NOMO-1 treated with dmso at 0.1 percent for 144 hours (cell line): ENCODE measurements at regions not wholly inside any gene's neighbourhood (a gene's known extent, or its start where the extent isn't known, plus 50 kb on each side); places are given as distances from the start of the nearest gene placed in this dataset.
"Not testable (repeated sequence)": the region's sequence is repeated elsewhere in the genome, so short reads cannot be mapped to it uniquely, and the experiment has no call there.

Experiments
- DNase-seq: peaks from one replicate; lab custom pipeline; 2025; ENCODE audit not compliant: unreplicated experiment; lab: John Stamatoyannopoulos, UW

DNA sequence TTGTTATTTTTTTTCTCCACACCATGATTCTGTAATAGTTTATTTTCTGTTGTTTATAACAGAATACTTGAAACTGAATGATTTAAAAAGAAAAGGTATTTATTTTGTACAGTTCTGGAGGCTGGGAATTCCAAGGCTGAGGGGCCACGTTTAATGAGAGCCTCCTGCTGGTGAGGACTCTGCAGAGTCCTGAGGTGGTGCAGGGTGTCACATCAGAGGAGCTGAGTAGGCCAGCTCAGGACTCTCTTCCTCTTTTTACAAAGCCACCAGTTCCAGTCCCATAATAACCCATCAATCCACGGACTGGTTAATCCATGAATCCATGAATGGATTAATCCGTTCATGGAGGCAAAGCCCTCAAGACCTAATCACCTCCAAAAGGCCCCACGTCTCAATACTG lies 71.6 kb downstream of the TFAP2A start:
- DNase-seq = no peak

DNA sequence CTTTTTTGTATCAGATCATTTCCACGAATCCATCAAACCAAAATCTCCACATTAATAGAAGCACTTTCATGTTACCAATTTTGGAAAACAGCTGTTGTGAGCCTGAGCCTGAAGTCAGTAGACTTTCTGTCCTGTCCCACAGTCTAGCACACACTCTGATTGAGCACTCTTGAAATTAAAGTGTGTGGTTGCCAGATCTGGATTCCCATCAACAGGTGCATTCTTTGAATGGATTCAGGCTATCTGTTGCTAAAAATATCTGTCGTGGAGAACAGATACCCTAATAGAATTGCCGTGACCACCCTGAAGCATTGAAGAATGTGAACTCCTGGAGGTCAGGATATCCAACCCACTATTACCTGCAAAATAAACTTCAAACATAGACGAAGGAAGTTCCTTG lies 73.3 kb downstream of the TFAP2A start:
- no peak for DNase-seq

DNA sequence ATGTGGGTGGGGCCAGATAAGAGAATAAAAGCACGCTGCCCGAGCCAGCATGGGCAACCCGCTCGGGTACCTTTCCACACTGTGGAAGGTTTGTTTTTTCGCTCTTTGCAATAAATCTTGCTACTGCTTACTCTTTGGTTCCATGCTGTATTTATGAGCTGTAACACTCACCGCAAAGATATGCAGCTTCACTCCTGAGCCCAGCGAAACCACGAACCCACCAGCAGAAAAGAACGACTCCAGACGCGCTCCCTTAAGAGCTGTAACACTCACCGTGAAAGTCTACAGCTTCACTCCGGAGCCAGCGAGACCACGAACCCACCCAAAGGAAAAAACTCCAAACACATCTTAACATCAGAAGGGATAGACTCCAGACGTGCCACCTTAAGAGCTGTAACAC lies 76.7 kb downstream of the TFAP2A start:
- no peak for DNase-seq

DNA sequence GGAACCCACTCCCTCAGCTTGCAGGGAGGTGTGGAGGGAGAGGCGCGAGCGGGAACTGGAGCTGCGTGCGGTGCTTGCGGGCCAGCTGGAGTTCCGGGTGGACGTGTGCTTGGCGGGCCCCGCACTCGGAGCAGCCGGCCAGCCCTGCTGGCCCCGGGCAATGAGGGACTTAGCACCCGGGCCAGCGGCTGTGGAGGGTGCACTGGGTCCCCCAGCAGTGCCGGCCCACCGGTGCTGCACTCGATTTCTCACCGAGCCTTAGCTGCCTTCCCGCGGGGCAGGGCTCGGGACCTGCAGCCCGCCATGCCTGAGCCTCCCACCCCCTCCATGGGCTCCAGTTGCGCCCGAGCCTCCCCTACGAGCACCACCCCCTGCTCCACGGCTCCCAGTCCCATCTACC lies 77.5 kb downstream of the TFAP2A start:
- DNase-seq = not testable (repeated sequence)

DNA sequence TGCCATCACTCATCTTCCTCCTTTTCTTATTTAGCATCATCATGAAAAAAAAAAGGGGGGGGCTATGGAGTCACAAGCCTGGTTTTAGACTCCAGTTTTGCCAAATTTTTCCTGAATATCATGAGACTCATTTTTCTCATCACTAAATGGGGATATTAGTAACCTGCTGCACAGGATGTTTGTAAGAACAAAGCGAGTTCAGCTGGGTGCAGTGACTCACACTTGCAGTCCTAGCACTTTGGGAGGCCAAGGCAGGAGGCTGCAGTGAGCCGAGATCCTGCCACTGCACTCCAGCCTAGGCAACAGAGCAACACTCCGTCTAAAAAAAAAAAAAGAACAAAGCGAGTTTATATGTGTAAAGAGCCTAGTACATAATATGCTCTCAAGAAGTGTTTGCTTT lies 82.8 kb downstream of the TFAP2A start:
- DNase-seq = no peak

DNA sequence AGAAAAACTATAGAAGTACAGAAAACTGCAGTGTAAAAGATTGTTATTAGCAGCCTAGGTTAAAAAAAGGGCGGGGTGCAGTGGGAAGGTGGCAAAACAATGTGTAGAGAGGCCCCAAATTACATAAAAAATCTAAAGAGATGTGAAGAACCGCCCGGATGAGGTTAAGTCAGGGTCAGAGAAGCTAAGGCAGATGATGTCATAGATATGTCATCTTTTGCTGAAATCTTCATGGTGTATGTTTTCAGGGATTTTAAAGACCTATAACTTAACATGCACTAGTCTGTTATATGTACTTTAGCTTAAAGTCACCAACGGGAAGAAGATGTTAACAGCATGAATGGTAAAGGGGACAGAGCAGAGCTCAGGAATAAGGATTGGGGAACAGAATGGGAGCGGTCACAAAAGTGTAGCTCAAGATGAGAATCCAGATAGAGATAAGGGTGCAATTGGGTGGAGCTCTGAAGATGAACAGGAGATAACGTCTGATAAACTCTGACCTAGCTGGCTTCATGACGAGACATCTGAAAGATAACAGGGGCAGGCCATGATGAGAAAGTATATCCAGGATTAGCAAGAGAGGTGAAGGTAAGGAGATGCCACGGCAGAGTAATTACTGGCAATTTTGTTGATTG lies 83.4 kb downstream of the TFAP2A start:
- DNase-seq = no peak

DNA sequence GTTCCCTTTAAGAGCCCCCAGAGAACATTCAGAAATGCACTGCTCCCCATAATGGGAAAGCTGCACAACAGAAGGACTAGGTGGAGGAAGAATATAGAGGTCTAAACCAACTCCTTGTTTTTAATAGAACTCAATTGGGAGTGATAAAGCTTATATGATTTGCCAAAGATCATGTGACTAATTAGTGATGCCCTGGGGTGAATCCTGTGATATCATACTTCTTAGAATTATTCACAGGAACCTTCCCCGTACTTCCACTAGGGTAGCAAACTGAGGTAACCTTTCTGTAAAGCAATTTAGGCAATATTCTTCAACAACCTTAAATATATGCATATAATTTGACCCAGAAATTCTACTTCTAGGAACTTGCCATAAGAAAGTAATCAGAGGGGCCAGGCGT lies 84.4 kb downstream of the TFAP2A start:
- no peak for DNase-seq

DNA sequence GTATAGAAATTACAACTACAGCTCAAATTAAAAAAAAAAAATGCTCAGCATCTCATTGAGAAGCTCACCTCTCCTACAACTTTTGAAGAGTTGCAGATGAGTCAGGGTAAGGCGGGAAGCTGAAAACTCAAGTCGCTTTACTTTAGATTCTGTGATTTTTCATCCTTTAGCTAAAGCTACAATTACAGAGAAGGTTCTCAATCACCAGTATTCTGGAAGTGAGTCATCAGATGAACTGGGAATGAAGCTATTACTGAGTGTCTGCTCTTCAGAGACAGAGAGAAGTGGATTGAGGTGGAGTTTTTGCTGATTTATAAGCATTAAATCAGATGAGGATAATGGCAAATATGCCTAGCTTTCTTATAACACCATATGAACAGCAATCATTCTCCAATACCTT lies 91.9 kb downstream of the TFAP2A start:
- no peak for DNase-seq

DNA sequence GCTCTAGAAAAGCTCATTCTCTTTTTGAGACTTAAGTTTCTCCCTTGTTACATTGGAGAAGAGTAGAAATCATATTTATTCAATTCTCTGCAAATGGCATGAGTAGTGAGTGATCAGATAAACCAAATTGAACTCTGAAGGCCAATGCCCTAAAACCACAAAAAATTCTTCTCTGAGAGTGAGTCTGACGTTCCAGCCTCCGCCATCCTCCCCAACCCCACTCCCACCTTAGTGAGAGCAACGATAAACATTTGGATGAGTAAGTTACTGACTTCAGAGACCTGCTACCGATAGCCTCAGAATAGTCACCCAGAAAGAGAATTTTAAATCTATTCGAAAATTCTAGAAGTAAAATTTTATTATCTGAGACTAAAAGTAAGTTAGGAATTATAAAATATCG lies 94.6 kb downstream of the TFAP2A start:
- DNase-seq = no peak

DNA sequence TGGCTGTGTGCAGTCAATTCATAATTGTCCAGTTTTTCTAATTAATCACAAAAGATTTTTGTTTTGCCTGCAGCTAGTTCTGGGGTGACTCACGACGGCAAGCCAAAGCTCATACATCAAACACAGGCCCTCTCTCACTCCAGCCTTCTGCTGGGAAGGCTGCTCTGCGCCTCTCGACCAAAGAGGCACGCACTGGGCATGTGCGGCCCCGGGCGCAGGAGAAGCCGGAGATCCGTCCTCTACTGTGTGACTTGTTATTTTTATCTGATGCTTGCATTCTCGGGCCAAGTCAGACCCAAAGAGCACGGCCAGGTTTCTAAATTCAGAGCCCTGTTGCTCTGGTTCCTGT lies 98.5 kb downstream of the TFAP2A start:
- no peak for DNase-seq

DNA sequence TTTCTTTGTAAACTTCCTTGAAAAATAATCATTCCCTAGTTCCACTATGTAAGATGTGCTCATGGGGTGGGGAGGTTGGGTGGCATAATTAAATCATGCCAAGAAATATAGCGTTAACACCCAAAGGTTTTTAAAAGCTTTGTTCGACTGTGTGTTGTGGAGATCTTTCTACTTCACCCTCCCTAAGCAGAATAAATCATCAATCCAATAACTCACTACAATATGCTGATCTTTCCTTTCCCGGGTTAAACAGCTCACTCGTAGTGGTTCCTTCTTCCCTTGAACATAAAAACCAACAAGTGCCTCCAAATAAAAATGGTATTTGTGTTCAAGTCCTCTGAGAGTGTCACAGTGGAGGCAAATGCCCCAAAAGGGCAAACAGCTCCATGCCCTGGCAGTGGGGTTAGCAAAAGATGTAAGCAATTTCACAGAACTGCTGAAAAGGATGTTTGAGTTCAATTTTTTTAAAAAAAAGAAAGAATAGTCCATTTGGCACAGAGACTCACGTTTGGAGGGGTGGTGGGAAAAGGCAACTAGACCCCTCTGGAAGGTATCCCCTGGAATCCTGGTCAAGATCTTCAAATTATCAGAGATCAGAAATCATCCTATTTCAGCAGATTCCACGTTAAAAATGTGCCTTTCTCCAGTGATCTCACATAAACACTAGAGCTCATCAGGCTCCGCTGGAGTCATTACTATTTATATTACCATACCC lies 99.1 kb downstream of the TFAP2A start:
- no peak for DNase-seq

DNA sequence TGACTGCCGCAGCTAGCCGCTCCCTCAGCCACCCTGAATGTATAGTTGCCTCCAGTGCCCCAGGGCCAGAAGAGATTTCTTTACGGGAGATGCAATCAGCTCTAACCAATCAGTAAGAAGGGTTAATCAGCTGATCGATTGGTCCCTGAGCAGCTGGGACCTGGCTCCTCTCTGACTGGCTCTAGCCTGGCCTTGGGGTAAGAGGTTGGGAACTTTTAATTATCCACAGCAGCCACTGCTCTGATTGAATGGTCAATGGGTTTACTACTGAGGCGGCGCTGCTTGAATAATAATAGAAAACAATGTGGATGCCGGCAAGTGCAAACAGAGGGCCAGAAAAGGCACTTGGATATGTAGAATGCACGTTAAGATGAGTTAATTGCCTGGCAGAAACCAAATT lies 99.8 kb downstream of the TFAP2A start:
- DNase-seq = no peak

DNA sequence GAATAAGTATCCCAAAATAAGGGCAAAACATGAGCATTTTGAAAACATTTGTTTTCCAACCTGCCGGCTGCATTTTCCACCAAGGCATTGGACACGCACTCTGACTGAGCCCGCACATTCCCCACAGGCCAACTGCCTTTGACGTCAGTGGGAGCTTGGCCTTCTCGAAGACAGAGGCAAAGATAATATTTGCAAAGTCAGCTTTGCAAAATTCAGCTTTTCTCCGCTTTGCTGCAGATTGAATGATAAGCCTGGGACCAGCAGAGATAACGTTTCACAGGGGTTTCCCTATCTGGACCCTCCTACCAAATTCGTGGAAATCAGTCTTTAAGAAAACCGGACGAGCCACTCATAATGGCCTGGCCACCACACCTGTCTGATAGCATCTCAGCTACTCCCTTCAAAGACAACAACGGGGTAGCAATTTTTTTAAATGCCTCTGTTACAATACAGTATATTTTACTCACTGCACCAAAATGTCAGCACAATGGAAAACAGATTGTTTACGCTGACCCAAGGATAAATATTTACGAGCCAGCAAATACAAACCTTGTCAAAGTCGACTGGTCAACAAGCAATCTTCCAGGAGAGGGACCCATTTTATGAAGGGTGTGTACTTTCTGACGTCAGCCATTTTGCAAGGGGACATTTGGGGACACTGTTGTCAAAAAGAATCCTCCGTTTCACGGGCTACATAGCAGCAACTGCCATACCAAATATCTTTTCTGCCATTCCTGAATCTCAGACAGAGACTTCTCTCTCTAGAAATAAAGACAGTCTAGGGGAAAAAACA lies 100.5 kb downstream of the TFAP2A start:
- no peak for DNase-seq

DNA sequence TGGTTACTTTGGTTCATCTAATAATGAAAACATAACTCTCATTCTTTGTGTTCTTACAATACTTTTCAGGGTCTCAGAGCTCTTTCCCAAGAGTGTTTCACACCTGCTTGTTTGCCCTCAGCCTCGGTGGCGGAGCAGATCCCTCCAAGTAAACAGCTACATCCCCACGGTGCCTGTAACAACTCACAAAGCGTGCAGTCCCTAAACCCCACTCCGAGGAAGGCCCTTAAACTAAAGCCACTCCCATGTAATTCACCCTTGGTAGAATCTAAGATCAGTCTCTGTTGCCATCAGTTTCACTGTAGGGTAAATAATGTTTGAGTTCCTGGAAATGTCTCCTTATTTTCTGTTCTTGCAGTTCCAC lies 101.1 kb downstream of the TFAP2A start:
- no peak for DNase-seq

DNA sequence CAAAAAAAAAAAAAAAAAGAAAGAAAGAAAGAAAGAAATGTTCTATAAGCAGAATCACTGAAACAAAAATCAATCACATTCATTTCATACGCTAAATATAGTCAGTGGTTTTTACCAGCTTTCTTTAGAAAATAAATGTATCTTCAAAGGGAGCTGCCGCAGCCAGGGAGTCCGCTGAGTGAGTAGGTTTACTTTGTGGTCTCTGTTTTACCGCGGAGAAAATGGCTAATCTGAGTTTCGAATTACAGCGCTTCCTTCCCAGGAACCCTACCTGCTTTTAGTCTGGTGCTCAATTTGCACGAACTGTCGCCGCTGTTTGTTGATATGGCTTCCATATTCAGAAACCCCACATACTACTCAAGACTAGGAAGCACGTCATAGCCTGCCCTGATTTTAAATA lies 102.4 kb downstream of the TFAP2A start:
- no peak for DNase-seq

DNA sequence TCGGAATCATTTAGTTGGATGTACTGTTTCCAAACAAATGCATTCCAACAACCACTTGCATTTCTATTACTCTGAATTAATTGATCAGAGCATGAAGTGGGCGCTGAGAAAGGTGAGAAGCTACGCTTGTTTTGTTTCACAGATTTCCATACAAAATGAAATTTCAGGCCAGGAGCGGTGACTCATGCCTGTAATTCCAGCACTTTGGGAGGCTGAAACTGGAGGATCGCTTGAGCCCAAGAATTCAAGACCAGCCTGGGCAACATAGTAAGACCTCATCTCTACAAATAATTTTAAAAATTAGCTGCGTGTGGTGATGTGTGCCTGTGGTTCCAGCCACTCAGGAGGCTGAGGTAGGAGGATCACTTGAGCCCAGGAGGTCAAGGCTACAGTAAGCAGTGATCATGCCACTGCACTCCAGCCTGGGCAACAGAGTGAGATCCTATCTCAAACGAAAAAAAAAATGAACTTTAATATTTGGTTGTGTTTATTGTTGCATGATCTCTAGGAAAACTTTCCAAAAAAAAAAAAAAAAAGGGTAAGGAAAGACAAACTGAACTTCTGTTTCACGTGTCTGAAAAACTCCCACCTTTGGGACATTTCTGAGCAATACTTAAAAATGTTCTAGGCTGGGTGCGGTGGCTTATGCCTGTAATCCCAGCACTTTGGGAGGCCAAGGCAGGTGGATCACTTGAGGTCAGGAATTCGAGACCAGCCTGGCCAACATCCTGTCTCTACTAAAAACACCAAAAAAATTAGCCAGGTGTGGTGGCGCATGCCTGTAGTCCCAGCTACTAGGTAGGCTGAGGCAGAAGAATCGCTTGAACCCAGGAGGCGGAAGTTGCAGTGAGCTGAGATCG lies 103.1 kb downstream of the TFAP2A start:
- not testable (repeated sequence) for DNase-seq

DNA sequence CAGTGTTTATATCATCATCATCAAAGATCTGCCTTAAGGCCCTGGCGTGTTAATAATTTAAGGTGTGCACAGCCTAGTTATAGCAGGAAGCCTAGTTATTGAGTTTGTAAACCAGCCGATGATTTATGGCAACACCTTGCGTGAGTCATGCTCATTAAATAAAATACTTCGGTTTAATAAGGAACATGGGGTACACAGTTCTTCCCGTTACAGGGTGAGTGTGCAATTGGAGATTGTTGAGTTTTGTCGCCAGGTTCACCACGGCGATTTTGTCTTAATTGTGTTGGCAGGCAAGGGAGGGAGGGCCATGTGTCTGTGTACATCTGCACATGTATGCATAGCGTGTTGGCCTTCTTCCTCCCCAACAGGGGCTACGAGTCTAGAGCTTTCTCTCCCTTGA lies 104.0 kb downstream of the TFAP2A start:
- DNase-seq = no peak

DNA sequence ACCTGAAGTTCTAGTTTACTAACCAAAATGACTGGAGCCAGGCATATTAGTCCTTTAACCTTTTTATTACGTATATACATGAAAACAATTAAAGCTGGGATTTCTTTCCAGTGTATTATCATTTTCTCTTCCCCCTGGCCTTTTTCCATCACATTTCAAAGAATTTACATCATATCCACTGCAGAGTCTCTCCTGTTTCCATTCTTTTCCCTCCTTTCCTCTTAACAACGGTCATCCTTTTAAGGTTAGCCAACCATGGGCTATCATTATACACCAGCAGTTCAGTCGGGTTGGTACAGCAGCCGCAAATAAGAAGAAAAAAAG lies 104.6 kb downstream of the TFAP2A start:
- no peak for DNase-seq

DNA sequence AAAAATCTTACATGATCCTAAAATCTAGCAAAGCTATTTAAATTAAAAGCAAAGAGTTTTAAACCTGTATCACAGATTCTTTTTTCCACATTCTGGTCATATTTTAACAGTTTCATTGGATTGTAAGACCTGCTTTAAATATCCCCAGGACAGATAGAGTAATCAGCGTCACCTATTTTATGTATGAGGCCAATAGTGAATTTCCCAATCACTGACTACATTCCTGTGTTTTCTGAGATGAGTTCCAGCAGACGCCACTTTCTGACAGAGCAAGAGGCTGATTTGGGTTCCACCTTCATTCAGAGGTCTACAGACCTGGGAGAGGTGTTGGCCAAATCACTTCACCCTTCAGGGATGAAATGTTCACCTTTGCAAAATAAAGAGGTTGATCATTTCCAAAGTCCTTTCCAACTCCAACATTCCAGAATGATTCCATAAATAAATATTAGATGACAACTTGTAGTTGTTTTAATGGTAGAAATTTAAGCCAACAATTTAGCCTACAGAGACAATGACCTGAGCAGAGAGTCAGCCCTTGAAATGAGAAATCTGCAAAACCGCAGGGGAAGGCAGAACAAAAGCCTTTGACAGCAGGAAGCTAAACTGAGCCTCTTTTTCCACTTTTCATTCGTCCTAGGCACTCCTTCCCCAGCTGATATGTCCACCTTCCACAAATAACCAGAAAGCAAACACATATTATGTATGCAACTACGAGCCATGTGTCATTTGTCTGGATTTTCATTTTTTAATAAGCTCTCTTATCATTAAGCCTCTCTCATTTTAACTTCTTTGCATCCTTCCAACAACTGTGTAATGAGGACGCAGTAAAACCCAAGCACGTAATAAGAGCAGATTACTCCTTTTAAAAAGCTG lies 105.2 kb downstream of the TFAP2A start:
- DNase-seq = no peak

DNA sequence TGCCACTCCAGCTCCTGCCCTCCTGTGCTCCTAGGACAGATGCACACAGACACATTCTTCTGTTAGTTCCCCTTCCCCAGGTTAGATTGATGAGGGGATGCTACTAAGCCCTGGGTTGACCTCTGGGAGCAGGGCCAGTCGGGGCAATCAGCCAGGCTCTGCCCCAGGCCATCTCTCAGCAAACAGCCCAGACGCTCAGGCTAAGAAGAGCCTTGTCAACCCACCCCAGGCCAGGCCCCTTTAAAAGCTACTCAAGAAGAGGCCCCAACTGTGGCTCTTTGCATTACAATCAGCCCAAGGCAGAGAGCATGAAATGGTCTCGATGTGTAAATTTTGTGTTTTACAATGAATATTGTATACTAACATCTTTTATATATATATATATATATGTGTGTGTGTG lies 107.4 kb downstream of the TFAP2A start:
- no peak for DNase-seq

DNA sequence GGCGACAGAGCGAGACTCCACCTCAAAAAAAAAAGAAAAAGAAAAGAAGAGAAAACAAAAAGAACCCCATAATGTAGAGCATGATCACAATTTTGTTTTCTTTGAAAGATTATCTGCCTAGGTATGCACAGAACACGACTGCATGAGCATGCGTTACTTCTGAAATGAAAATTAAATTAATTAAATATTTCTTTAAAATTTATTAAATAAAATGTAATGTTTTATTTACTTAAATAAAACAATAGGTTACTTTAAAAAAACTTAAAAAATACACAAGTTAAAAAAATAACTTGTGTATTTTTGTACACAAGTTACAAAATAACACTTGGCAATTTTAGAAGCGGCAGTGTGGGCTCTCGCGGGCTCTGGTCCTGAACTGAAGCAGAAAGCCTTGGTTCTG lies 107.8 kb downstream of the TFAP2A start:
- no peak for DNase-seq
